NCI-H2196 treated with DMSO at 0.1 percent for 48 hours (cell line): ENCODE measurements at regions not wholly inside any gene's neighbourhood (a gene's known extent, or its start where the extent isn't known, plus 50 kb on each side); places are given as distances from the start of the nearest gene placed in this dataset.

Experiments
- DNase-seq: peaks from one replicate; lab custom pipeline; 2025; ENCODE audit not compliant: unreplicated experiment; lab: John Stamatoyannopoulos, UW

GRCh38 chr6:41428996-41429421, 93.6 kb downstream of the NCR2 start:
- no peak for DNase-seq

- DNase-seq: no peak
Measured at GRCh38 chr6:41429506-41430504, 94.4 kb downstream of the NCR2 start.

GRCh38 chr6:41430875-41431274, 95.5 kb downstream of the NCR2 start:
- DNase-seq: no peak

DNA sequence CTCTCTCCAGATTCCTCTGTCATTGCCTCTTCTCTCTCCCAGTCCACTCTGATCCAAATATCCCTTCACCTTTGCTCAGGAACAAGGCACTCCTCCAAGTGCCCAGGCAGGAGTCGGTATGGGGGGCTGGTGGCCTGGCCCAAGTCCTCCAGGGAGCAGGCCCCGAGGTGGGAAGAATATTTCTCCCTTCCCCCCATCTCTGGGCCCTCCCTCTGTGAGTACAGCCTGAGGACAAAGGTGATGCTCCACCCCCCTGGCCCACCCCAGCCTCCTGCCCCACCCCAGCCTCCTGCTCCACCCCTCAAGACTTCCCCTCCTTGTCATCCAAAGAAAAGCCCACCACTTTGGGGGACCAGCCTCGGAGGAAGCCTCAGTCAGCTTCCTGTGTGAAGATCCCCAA, 96.9 kb downstream of the NCR2 start:
- no peak for DNase-seq

DNA sequence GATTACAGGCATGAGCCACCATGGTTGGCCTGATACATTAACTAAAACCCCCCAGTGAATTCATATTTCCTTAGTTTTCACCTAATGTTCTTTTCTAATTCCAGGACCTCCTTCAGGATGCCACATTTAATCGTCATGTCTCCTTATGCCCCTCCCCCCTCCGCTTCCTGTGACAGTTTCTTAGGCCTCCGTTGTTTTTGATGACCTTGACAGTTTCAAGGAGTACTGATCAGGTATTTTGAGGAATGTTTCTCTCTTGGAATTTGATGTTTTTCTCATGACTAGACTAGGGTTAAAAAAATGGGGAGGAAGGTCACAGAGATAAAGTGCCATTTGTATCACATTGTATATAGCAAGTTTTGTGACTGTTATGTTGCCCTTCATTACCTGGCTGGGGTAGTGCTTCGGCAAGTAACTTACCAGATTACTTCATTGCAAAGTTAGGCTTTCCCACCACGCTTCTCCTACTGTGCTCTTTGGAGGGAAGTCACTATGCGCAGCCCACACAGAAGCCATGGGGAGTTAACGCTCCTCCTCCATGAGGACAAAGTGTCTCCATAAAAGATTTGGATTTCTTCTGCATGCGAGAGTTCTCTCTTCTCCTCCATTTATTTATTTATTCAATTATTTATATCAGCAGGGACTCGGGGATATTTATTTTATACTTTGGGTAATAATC, 99.5 kb downstream of the NCR2 start:
- DNase-seq: no peak

DNA sequence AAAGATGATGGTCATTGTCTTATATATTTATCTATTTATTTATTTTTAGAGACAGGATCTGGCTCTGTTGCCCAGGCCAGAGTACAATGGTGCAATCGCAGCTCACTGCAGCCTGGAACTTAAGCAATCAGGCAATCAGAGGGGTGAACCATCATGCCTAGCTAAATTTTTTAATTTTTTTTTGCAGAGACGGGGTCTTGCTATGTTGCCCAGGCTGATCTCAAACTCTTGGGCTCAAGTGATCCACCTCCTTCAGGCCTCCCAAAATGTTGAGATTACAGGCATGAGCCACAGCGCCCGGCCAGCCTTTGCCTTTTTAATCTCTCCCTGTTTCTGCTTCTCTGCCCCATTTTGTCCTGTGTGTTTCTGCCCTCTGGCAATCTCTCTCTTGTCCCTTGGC, 102.2 kb downstream of the NCR2 start:
- no peak for DNase-seq

DNA sequence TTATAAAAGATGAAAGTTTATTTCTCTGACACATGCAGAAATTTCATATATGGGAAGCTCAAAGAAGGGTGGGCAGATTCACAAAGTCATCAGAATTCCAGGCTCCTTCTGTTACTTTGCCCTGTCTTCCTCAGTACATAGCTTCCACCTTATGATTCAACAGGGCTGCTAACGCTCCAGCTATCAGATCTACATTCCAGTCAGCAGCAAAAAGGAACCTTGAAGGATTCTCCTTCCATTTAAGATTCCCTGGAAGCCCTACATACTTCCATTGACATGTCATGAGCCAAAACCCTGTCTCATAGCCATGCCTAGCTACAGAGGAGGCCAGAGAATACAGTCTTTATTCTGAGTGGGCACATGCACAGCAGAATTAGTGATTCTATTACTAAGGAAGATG, 103.3 kb downstream of the NCR2 start:
- DNase-seq: no peak

- DNase-seq: no peak
Measured at GRCh38 chr6:41439524-41440418, 104.4 kb downstream of the NCR2 start.

- no peak for DNase-seq
Measured at GRCh38 chr6:41440958-41441357, 105.2 kb upstream of the FOXP4 start.

- no peak for DNase-seq
Measured at GRCh38 chr6:41441598-41442351, 104.4 kb upstream of the FOXP4 start.

- DNase-seq: no peak
Measured at GRCh38 chr6:41442352-41442672, 103.9 kb upstream of the FOXP4 start.

- DNase-seq: no peak
Measured at GRCh38 chr6:41442800-41443501, 103.2 kb upstream of the FOXP4 start.

DNA sequence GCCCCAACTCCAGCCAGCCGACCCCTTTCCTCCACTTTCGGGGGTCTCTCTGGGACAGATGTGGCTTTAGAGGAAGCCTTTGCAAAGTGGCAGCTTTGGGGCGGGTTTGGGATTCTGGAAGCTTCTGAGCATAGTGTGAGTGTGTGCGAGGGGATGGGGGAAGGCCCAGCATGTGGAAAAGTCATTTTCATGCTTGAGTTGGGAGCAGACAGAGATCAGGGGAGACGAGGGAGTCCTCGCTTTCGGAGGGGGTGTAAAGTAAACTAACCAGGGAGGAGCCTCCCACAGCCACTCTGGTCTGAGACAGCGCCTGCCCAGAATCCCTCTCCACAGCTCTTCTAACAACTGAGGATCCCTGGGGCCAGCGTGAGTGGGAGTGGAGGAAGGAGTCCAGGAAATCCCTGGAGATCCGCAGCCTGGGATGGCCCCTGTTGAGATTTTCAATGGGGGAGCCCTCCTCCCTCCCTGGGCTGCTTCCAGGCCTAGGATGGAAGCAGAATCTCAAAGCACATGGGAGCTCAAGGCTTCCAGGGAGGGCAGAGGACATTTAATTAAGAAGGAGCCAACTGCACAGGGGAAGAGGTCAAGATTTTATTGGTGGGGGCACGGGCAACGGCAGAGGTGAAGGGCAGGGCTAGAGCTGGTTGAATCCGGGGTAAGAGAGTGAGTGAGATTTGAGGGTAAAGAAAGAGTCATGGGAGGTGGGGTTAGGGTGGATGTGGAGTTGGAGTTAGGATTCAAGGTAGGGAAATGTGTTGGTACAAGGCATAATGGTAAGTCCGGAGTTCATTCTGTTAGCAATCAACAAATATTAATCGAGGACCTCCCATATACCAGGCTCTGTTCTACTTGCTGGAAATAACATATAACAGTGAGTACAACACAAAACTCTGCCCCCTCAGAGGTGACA, 102.3 kb upstream of the FOXP4 start:
- no peak for DNase-seq

DNA sequence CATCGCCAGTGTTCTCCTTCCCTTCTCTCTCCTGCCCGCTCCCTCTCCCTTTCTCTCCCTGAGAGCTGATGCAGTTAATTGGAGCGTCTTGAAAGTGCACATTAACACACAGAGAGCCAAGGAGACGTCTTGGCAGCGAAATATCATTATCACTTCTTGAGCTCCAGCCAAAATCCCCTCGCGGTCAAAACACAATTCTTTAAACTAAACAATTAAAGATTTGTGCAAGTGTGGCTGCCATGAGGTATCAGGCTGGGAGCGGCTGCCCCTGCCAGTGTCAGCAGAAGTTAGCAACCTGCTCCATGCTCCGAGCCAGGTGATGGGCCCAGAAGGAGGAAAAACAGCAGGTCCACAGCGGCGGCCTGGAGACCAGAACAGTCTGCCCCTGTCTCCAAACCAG, 100.9 kb upstream of the FOXP4 start:
- no peak for DNase-seq

DNA sequence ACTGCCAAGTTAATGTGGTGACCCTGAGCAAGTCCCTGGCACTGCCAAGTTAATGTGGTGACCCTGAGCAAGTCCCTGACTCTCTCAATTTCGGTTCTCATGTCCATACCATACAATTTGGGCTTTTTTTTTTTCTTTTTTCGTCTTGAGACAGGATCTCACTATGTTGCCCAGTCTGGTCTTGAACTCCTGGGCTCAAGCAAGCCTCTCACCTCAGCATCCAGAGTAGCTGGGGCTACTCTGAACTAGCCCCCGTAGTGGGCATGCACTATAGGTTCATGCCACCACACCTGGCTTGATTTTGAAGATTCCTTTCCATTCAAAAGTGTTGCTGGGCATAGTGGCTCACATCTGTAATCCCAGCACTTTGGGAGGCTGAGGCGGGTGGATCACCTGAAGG, 100.0 kb upstream of the FOXP4 start:
- DNase-seq: no peak

DNA sequence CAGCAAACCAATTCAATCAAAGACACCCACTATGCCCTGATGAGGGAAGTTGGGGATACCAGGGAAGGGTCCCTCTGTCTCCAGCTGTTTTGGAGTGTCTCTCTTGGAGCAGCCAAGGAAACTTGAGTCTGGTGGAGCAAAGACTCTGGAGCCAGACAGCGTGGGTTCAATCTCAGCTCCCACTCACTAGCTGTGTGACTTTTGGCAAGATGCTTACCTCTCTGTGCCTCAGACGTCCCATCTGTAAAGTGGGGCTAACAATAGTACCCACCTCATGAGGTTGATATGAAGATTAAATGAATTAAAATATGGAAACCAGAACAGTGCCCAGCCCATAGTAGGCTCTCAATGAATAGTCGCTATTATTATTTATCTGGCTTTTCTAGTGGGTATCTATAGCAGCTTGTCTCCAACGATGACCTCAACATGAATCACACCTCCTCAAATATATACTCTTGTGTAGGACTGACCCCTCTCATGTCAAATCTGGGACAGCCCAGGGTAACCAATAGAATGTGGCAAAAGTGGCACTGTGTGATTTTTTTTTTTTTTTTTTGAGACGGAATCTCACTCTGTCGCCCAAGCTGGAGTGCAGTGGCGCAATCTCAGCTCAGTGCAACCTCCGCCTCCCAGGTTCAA, 99.2 kb upstream of the FOXP4 start:
- no peak for DNase-seq

DNA sequence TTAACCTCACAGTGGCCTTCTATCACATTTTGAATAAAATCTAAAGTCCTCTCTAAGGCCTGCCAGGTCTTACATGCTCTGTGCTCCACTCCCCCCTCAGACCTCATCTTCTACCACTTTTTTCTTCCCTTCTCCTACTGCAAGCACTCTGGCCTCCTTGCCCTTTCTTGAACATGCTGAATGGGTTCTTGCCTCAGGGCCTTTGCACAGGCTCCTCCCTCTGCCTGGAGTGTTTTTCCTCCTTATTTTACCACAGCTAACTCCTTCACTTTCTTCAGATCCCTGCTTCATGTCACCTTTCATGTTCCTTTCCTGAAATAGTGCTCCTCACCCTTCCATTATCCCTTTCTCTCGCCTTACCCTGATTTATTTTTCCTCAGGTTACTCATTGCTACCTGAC, 97.9 kb upstream of the FOXP4 start:
- DNase-seq: no peak

GRCh38 chr6:41449399-41450245, 96.6 kb upstream of the FOXP4 start:
- no peak for DNase-seq
